HepG2 (cell line): ENCODE measurements at regions not wholly inside any gene's neighbourhood (a gene's known extent, or its start where the extent isn't known, plus 50 kb on each side); places are given as distances from the start of the nearest gene placed in this dataset.

Experiments used
- ATAC-seq: fragments of 200-7000 bp; cut with Tn5 transposase; 3 replicates; pipeline ENCODE4 v1.9.1; 2020; ENCODE audit warnings: mild to moderate bottlenecking, moderate library complexity
- BruUV-seq: library from RNA; stranded (reverse); fragments of 400-500 nt; replicated peaks from 2 replicates; lab custom pipeline; 2021; lab: Mats Ljungman, UMichigan
- CTCF ChIA-PET: fragments of 300-600 bp; formaldehyde crosslinking; extraction: SDS; loops from one replicate; lab custom pipeline; 2021; ENCODE audit warnings: low total read pairs, inconsistent platforms, low intra/inter-chr PET ratio; lab: Yijun Ruan, JAX
- POLR2A ChIA-PET: fragments of 350-600 bp; sonication (Branson Sonifier 250); formaldehyde crosslinking; loops from one replicate; lab custom pipeline; 2020; ENCODE audit warnings: antibody characterized with exemption, inconsistent platforms; lab: Yijun Ruan, JAX
- DNase-seq: peaks from one replicate; pipeline ENCODE4 v3.0.0-alpha.2; 2015; ENCODE audit warnings: low spot score
- FAIRE-seq: peaks from 3 replicates; lab custom pipeline; 2011; peaks lifted over from hg19 to GRCh38; lab: Jason Lieb, UNC
- H2AFZ ChIP-seq: one replicate; pipeline ENCODE4 v1.6.1; 2011; ENCODE audit warnings: low read length, inconsistent platforms
- H3K27ac ChIP-seq: fragments of 300-600 bp; 3 replicates; pipeline ENCODE4 v1.8.0; 2011; ENCODE audit warnings: mixed run types, mild to moderate bottlenecking, mixed read lengths, low read length, inconsistent platforms; ENCODE audit not compliant: insufficient read depth; ENCODE audit errors: extremely low read length
- H3K27me3 ChIP-seq, 2 experiments: fragments of 200-600 bp in 1 of 2; 2 replicates in 1 of 2; 3 replicates in 1 of 2; pipeline versions ENCODE4 v1.6.0 to v1.8.0; 2011; ENCODE audit warnings: low read length in 2 of 2, mild to moderate bottlenecking in 2 of 2, moderate library complexity in 2 of 2, inconsistent platforms in 1 of 2; ENCODE audit not compliant: insufficient read depth in 2 of 2, control insufficient read depth in 1 of 2
- H3K36me3 ChIP-seq, 2 experiments: fragments of 200-600 bp in 1 of 2; replicated peaks in 1 of 2; 2 replicates in 1 of 2; 3 replicates in 1 of 2; pipeline versions ENCODE4 v1.5.1 to v1.8.0; 2011; ENCODE audit warnings: low read length in 2 of 2, inconsistent platforms in 1 of 2; ENCODE audit not compliant: insufficient read depth in 2 of 2, control insufficient read depth in 1 of 2
- H3K4me1 ChIP-seq: 2 replicates; pipeline ENCODE4 v1.5.1; 2012; ENCODE audit warnings: low read length, inconsistent platforms; ENCODE audit not compliant: insufficient read depth
- H3K4me2 ChIP-seq: 2 replicates; pipeline ENCODE4 v1.6.0; 2011; ENCODE audit warnings: low read depth, low read length, inconsistent platforms
- H3K4me3 ChIP-seq, 3 experiments: fragments of 200-600 bp in 1 of 3; sonication (generic), shearing (Covaris generic) in 1 of 3; replicated peaks in 1 of 3; 2 replicates each; pipeline ENCODE4 v1.5.1; 2011 to 2016; ENCODE audit warnings: low read length in 3 of 3, inconsistent platforms in 2 of 3, low read depth in 2 of 3, mild to moderate bottlenecking in 2 of 3, control low read depth in 1 of 3, mixed read lengths in 1 of 3; ENCODE audit not compliant: insufficient read depth in 1 of 3
- H3K79me2 ChIP-seq: one replicate; pipeline ENCODE4 v1.6.1; 2011; ENCODE audit warnings: low read length, inconsistent platforms; ENCODE audit not compliant: insufficient read depth
- H3K9ac ChIP-seq: 2 replicates; pipeline ENCODE4 v1.6.0; 2011; ENCODE audit warnings: mild to moderate bottlenecking, low read depth, low read length, inconsistent platforms; ENCODE audit not compliant: insufficient read depth
- H3K9me3 ChIP-seq: 2 replicates; pipeline ENCODE4 v1.5.1; 2012; ENCODE audit warnings: mild to moderate bottlenecking, low read length
- H4K20me1 ChIP-seq: 2 replicates; pipeline ENCODE4 v1.6.0; 2011; ENCODE audit warnings: inconsistent platforms, mild to moderate bottlenecking, low read length, moderate library complexity; ENCODE audit not compliant: insufficient read depth
- ARNT ChIP-seq: fragments of 450-650 bp; IDR thresholded peaks from 2 replicates; pipeline ENCODE4 v1.6.1; 2017
- ATF1 ChIP-seq: IDR thresholded peaks from 2 replicates; pipeline ENCODE4 v1.6.1; 2016; ENCODE audit warnings: mild to moderate bottlenecking, control low read depth
- CBX1 ChIP-seq: IDR thresholded peaks from one replicate; pipeline ENCODE4 v1.6.1; 2016; ENCODE audit warnings: antibody characterized with exemption, low read depth
- SSRP1 ChIP-seq: IDR thresholded peaks from 2 replicates; pipeline ENCODE4 v1.6.1; 2016; ENCODE audit warnings: control low read depth
- ZMAT3 ChIP-seq: sonication (generic); formaldehyde crosslinking; conservative IDR thresholded peaks from 2 replicates; pipeline ENCODE4 v1.7.0; 2021; ENCODE audit warnings: missing genetic modification reagents
- ZNF383 ChIP-seq: sonication (generic); formaldehyde crosslinking; IDR thresholded peaks from 2 replicates; pipeline ENCODE4 v1.4.0; 2020; ENCODE audit warnings: missing genetic modification reagents, mild to moderate bottlenecking, borderline replicate concordance
- WGBS: methylation state at CpG from one replicate; pipeline ENCODE4 v1.1.6; 2017; ENCODE audit warnings: low lambda C conversion rate; 5-methylcytosine and 5-hydroxymethylcytosine counted together
- in situ Hi-C: cut with HindIII; loops from 2 replicates; pipeline ENCODE4 v1.10.0; 2017; ENCODE audit warnings: low pct_unique_long_range_greater_than_20kb; ENCODE audit not compliant: extremely low pct_ligation_motif_present
- intact Hi-C: fragments of 100-400 bp; cut with micrococcal nuclease; formaldehyde crosslinking; loops from one replicate; pipeline ENCODE4 v1.10.0; 2022; ENCODE audit not compliant: unreplicated experiment
- TF ChIP-seq, protein P1 (sequence below): sonication (generic); formaldehyde crosslinking; IDR thresholded peaks from 2 replicates; pipeline ENCODE4; 2020; ENCODE audit warnings: missing genetic modification reagents, mild to moderate bottlenecking, borderline replicate concordance
- TF ChIP-seq, protein P2 (sequence below): sonication (generic); formaldehyde crosslinking; IDR thresholded peaks from 2 replicates; pipeline ENCODE4 v1.4.0; 2020; ENCODE audit warnings: mild to moderate bottlenecking, missing genetic modification reagents
- TF ChIP-seq, protein P3 (sequence below): sonication (generic); formaldehyde crosslinking; IDR thresholded peaks from 2 replicates; pipeline ENCODE4 v1.9.0; 2022; ENCODE audit warnings: missing genetic modification reagents, mild to moderate bottlenecking, borderline replicate concordance

- intact Hi-C loops: no loop called here
- Histone ChIP-seq H3K9me3 (peaks cover 68% of the 10 kb centered on the region), H3K27me3 (no peaks in the 10 kb centered on the region), H4K20me1 (no peaks in the 10 kb centered on the region), H3K4me1 (no peaks in the 10 kb centered on the region), H3K9ac (no peak overlapping the region), H2AFZ (no peak overlapping the region), H3K4me2 (no peak overlapping the region), H3K27ac (no peak overlapping the region), H3K36me3 (no peaks in the 10 kb centered on the region), H3K79me2 (no peaks in the 10 kb centered on the region), H3K4me3 (no peak overlapping the region)
- POLR2A ChIA-PET: no interaction called here
- CTCF ChIA-PET: no interaction called here
- in situ Hi-C loops: no loop called here
- no peak for TF ChIP-seq SSRP1 (CRISPR knock-in tag)
- no peak for TF ChIP-seq ATF1 (CRISPR knock-in tag)
- no peak for TF ChIP-seq ZNF383
- TF ChIP-seq ZMAT3: no peak
- TF ChIP-seq, protein P1, sequence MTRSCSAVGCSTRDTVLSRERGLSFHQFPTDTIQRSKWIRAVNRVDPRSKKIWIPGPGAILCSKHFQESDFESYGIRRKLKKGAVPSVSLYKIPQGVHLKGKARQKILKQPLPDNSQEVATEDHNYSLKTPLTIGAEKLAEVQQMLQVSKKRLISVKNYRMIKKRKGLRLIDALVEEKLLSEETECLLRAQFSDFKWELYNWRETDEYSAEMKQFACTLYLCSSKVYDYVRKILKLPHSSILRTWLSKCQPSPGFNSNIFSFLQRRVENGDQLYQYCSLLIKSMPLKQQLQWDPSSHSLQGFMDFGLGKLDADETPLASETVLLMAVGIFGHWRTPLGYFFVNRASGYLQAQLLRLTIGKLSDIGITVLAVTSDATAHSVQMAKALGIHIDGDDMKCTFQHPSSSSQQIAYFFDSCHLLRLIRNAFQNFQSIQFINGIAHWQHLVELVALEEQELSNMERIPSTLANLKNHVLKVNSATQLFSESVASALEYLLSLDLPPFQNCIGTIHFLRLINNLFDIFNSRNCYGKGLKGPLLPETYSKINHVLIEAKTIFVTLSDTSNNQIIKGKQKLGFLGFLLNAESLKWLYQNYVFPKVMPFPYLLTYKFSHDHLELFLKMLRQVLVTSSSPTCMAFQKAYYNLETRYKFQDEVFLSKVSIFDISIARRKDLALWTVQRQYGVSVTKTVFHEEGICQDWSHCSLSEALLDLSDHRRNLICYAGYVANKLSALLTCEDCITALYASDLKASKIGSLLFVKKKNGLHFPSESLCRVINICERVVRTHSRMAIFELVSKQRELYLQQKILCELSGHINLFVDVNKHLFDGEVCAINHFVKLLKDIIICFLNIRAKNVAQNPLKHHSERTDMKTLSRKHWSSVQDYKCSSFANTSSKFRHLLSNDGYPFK (CRISPR knock-in tag): no peak
- TF ChIP-seq, protein P2, sequence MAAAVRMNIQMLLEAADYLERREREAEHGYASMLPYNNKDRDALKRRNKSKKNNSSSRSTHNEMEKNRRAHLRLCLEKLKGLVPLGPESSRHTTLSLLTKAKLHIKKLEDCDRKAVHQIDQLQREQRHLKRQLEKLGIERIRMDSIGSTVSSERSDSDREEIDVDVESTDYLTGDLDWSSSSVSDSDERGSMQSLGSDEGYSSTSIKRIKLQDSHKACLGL (CRISPR knock-in tag): no peak
- no peak for TF ChIP-seq ARNT
- TF ChIP-seq CBX1: no peak
- TF ChIP-seq, protein P3, sequence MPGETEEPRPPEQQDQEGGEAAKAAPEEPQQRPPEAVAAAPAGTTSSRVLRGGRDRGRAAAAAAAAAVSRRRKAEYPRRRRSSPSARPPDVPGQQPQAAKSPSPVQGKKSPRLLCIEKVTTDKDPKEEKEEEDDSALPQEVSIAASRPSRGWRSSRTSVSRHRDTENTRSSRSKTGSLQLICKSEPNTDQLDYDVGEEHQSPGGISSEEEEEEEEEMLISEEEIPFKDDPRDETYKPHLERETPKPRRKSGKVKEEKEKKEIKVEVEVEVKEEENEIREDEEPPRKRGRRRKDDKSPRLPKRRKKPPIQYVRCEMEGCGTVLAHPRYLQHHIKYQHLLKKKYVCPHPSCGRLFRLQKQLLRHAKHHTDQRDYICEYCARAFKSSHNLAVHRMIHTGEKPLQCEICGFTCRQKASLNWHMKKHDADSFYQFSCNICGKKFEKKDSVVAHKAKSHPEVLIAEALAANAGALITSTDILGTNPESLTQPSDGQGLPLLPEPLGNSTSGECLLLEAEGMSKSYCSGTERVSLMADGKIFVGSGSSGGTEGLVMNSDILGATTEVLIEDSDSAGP (CRISPR knock-in tag): no peak
- no TSS peak for BruUV-seq
- ATAC-seq: no peak
- WGBS: 2% methylated on average over 2 of the region's 2 CpGs
- no peak for DNase-seq
- FAIRE-seq: no peak
Measured at GRCh38 chr4:29326004-29326403, 1394.2 kb upstream of the PCDH7 start.
